GM12878 (cell line): ENCODE measurements at regions not wholly inside any gene's neighbourhood (a gene's known extent, or its start where the extent isn't known, plus 50 kb on each side); places are given as distances from the start of the nearest gene placed in this dataset.

Source experiments
- ATAC-seq: fragments of 200-7000 bp; cut with Tn5 transposase; 3 replicates; pipeline ENCODE4 v1.9.1; 2020; ENCODE audit warnings: mild to moderate bottlenecking, moderate library complexity
- BruUV-seq: library from RNA; stranded (reverse); fragments of 400-500 nt; replicated peaks from 2 replicates; lab custom pipeline; 2021; lab: Mats Ljungman, UMichigan
- CTCF ChIA-PET: fragments of 300-600 bp; sonication (Branson Sonifier 250); formaldehyde crosslinking; extraction: SDS; loops from one replicate; lab custom pipeline; 2021; ENCODE audit warnings: inconsistent platforms; lab: Yijun Ruan, JAX
- POLR2A ChIA-PET: fragments of 350-600 bp; formaldehyde crosslinking; extraction: SDS; loops from one replicate; lab custom pipeline; 2021; ENCODE audit warnings: inconsistent platforms; lab: Charles Lee
- RAD21 ChIA-PET: fragments of 300-600 bp; sonication (Branson Sonifier 250); formaldehyde crosslinking; loops from one replicate; lab custom pipeline; 2023; ENCODE audit warnings: antibody characterized with exemption; ENCODE audit not compliant: unreplicated experiment; lab: Charles Lee
- SMC1A ChIA-PET: fragments of 300-600 bp; sonication (Branson Sonifier 250); formaldehyde crosslinking; loops from one replicate; lab custom pipeline; 2023; ENCODE audit not compliant: unreplicated experiment, uncharacterized antibody; lab: Charles Lee
- DNase-seq: peaks from one replicate; pipeline ENCODE4 v3.0.0-alpha.2; 2011; ENCODE audit warnings: low read depth, low spot score
- FAIRE-seq: peaks from 3 replicates; lab custom pipeline; 2011; peaks lifted over from hg19 to GRCh38; lab: Jason Lieb, UNC
- H2AFZ ChIP-seq: 2 replicates; pipeline ENCODE4 v1.6.0; 2011; ENCODE audit warnings: low read depth, low read length, control low read depth; ENCODE audit not compliant: control insufficient read depth
- H3K27ac ChIP-seq: 2 replicates; pipeline ENCODE4 v1.5.1; 2011; ENCODE audit warnings: control low read depth; ENCODE audit not compliant: control insufficient read depth, insufficient read depth
- H3K27me3 ChIP-seq, 2 experiments: replicated peaks in 1 of 2; 2 replicates each; pipeline versions ENCODE4 v1.6.0 to v1.6.1; 2011; ENCODE audit warnings: low read length in 1 of 2; ENCODE audit not compliant: control insufficient read depth in 2 of 2, insufficient read depth in 2 of 2
- H3K36me3 ChIP-seq, 2 experiments: 2 replicates each; pipeline ENCODE4 v1.5.1; 2011; ENCODE audit warnings: low read length in 1 of 2; ENCODE audit not compliant: control insufficient read depth in 2 of 2, insufficient read depth in 2 of 2
- H3K4me1 ChIP-seq: 2 replicates; pipeline ENCODE4 v1.6.1; 2011; ENCODE audit warnings: mild to moderate bottlenecking, low read length, moderate library complexity, mixed read lengths; ENCODE audit not compliant: control insufficient read depth, insufficient read depth
- H3K4me2 ChIP-seq: 2 replicates; pipeline ENCODE4 v1.6.0; 2011; ENCODE audit warnings: control low read depth; ENCODE audit not compliant: control insufficient read depth, insufficient read depth
- H3K4me3 ChIP-seq: fragments of 200-600 bp; sonication (generic); 2 replicates; pipeline ENCODE4 v1.5.1; 2016
- H3K79me2 ChIP-seq: 2 replicates; pipeline ENCODE4 v1.6.0; 2011; ENCODE audit warnings: low read length; ENCODE audit not compliant: control insufficient read depth, insufficient read depth
- H3K9ac ChIP-seq: 2 replicates; pipeline ENCODE4 v1.8.0; 2011; ENCODE audit warnings: low read length, control low read depth, mixed read lengths; ENCODE audit not compliant: control insufficient read depth, insufficient read depth
- H3K9me3 ChIP-seq: replicated peaks from 3 replicates; pipeline ENCODE4 v1.5.1; 2011; ENCODE audit warnings: mild to moderate bottlenecking, low read length; ENCODE audit not compliant: control insufficient read depth, insufficient read depth
- H4K20me1 ChIP-seq: 2 replicates; pipeline ENCODE4 v1.6.0; 2011; ENCODE audit not compliant: control insufficient read depth, insufficient read depth
- BHLHE40 ChIP-seq, 2 experiments: fragments of 450-650 bp in 1 of 2; IDR thresholded peaks; 2 replicates each; pipeline ENCODE4 v1.6.1; 2011 to 2017; ENCODE audit warnings: low read depth in 2 of 2, borderline replicate concordance in 1 of 2, improper control_type of control experiment in 1 of 2, low read length in 1 of 2, mild to moderate bottlenecking in 1 of 2
- JUND ChIP-seq: IDR thresholded peaks from 2 replicates; pipeline ENCODE4 v1.6.1; 2012; ENCODE audit warnings: low read depth, mild to moderate bottlenecking, low read length, improper control_type of control experiment, moderate library complexity
- NFIC ChIP-seq: IDR thresholded peaks from 2 replicates; pipeline ENCODE4 v1.6.1; 2012; ENCODE audit warnings: low read depth, mild to moderate bottlenecking, inconsistent platforms, low read length, moderate library complexity
- NFXL1 ChIP-seq: fragments of 450-650 bp; IDR thresholded peaks from 2 replicates; pipeline ENCODE4 v1.6.1; 2017; ENCODE audit warnings: antibody characterized with exemption, mild to moderate bottlenecking, borderline replicate concordance
- RAD51 ChIP-seq: fragments of 450-650 bp; IDR thresholded peaks from 2 replicates; pipeline ENCODE4 v1.6.1; 2016; ENCODE audit warnings: moderate library complexity, mild to moderate bottlenecking, inconsistent platforms
- RELA ChIP-seq: fragments of 450-650 bp; IDR thresholded peaks from 2 replicates; pipeline ENCODE4 v1.8.0; 2014; ENCODE audit warnings: borderline replicate concordance; ENCODE audit not compliant: partially characterized antibody
- SUZ12 ChIP-seq: fragments of 200-600 bp; sonication (generic); IDR thresholded peaks from one replicate; pipeline ENCODE4 v1.6.1; 2018; ENCODE audit warnings: antibody characterized with exemption, mild to moderate bottlenecking; ENCODE audit not compliant: unreplicated experiment
- TCF12 ChIP-seq: IDR thresholded peaks from 2 replicates; pipeline ENCODE4 v1.6.1; 2011; ENCODE audit warnings: low read depth, mild to moderate bottlenecking, low read length
- WGBS: methylation state at CpG from one replicate; pipeline ENCODE4 v1.1.6; 2016; ENCODE audit warnings: low lambda C conversion rate; ENCODE audit not compliant: insufficient replicate concordance, insufficient coverage; ENCODE audit errors: missing lambda C conversion rate; 5-methylcytosine and 5-hydroxymethylcytosine counted together
- in situ Hi-C: fragments of 300-500 bp; cut with MboI; formaldehyde crosslinking; loops from 9 replicates; pipeline ENCODE4 v1.14.3; 2018; ENCODE audit warnings: mixed read lengths
- intact Hi-C: fragments of 100-400 bp; cut with micrococcal nuclease; formaldehyde crosslinking; loops from one replicate; pipeline ENCODE4 v1.14.2; 2022; ENCODE audit not compliant: unreplicated experiment
- TF ChIP-seq, protein P1 (sequence below): fragments of 450-650 bp; formaldehyde crosslinking; IDR thresholded peaks from 2 replicates; pipeline ENCODE4 v1.5.0; 2022; ENCODE audit warnings: mild to moderate bottlenecking, missing genetic modification characterization

DNA sequence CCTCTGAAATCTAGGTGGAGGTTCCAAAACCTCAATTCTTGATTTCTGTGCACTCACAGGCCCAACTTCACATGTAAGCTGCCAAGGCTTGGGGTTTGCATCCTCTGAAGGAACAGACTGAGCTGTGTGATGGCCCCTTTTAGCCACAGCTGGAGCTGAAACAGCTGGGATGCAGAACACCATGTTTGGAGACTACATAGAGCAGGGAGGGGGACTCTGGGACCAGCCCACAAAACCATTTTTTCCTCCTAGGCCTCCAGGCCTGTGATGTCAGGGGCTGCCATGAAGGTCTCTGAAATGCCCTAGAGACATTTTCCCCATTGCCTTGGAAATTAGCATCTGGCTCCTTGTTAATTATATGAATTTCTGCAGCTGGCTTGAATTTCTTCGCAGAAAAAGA, 1025.9 kb upstream of the NOVA1 start:
- H3K9me3 ChIP-seq = no peaks in the 10 kb centered on the region; the same call in 2 of the 3 replicates
- POLR2A ChIA-PET = no interaction called here
- BruUV-seq = no TSS peak
- WGBS = 0% methylated on average over 1 of the region's 1 CpG
- DNase-seq = no peak
- H3K4me1 ChIP-seq = no peaks in the 10 kb centered on the region
- H3K9ac ChIP-seq = no peak overlapping the region
- H2AFZ ChIP-seq = no peak overlapping the region
- intact Hi-C loops = no loop called here
- in situ Hi-C loops = no loop called here
- SMC1A ChIA-PET = no interaction called here
- no peak overlapping the region for H3K4me2 ChIP-seq
- no peaks in the 10 kb centered on the region for H4K20me1 ChIP-seq
- no peaks in the 10 kb centered on the region for H3K79me2 ChIP-seq
- H3K36me3 ChIP-seq = no peaks in the 10 kb centered on the region
- no peak overlapping the region for H3K27ac ChIP-seq
- CTCF ChIA-PET = no interaction called here
- RAD21 ChIA-PET = no interaction called here
- no peak for FAIRE-seq
- no peak overlapping the region for H3K4me3 ChIP-seq
- ATAC-seq = no peak
- no peaks in the 10 kb centered on the region for H3K27me3 ChIP-seq
- TF ChIP-seq, protein P1, sequence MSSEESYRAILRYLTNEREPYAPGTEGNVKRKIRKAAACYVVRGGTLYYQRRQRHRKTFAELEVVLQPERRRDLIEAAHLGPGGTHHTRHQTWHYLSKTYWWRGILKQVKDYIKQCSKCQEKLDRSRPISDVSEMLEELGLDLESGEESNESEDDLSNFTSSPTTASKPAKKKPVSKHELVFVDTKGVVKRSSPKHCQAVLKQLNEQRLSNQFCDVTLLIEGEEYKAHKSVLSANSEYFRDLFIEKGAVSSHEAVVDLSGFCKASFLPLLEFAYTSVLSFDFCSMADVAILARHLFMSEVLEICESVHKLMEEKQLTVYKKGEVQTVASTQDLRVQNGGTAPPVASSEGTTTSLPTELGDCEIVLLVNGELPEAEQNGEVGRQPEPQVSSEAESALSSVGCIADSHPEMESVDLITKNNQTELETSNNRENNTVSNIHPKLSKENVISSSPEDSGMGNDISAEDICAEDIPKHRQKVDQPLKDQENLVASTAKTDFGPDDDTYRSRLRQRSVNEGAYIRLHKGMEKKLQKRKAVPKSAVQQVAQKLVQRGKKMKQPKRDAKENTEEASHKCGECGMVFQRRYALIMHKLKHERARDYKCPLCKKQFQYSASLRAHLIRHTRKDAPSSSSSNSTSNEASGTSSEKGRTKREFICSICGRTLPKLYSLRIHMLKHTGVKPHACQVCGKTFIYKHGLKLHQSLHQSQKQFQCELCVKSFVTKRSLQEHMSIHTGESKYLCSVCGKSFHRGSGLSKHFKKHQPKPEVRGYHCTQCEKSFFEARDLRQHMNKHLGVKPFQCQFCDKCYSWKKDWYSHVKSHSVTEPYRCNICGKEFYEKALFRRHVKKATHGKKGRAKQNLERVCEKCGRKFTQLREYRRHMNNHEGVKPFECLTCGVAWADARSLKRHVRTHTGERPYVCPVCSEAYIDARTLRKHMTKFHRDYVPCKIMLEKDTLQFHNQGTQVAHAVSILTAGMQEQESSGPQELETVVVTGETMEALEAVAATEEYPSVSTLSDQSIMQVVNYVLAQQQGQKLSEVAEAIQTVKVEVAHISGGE = no peak
- TF ChIP-seq NFXL1 = no peak
- TF ChIP-seq TCF12 = no peak
- TF ChIP-seq NFIC = no peak
- TF ChIP-seq RAD51 = no peak
- no peak for TF ChIP-seq SUZ12
- no peak for TF ChIP-seq RELA
- no peak for TF ChIP-seq JUND
- no peak for TF ChIP-seq BHLHE40 (IDR thresholded peaks at IDR 0.05; ENCODE audit: borderline replicate concordance in 1 of 2, low read depth in 2 of 2, low read length in 1 of 2)
- TF ChIP-seq, all 136 proteins: peak for 0
